SK-N-SH (cell line): ENCODE measurements at regions not wholly inside any gene's neighbourhood (a gene's known extent, or its start where the extent isn't known, plus 50 kb on each side); places are given as distances from the start of the nearest gene placed in this dataset.

Experiments used
- CTCF ChIP-seq: fragments of 200-600 bp; sonication (generic); IDR thresholded peaks from 2 replicates; pipeline ENCODE4 v1.6.1; 2017; ENCODE audit warnings: antibody characterized with exemption, mild to moderate bottlenecking, moderate library complexity
- EP300 ChIP-seq, 2 experiments: IDR thresholded peaks; 2 replicates each; pipeline versions ENCODE4 v1.4.0 to v1.6.1; 2012; ENCODE audit warnings: borderline replicate concordance in 1 of 2, low read depth in 1 of 2, low read length in 1 of 2
- IRF3 ChIP-seq: fragments of 150-350 bp; IDR thresholded peaks from 2 replicates; pipeline ENCODE4 v1.6.1; 2016; ENCODE audit warnings: mild to moderate bottlenecking, low read depth, low read length
- PBX3 ChIP-seq: IDR thresholded peaks from 2 replicates; pipeline ENCODE4; 2012
- RCOR1 ChIP-seq: fragments of 150-350 bp; IDR thresholded peaks from 2 replicates; pipeline ENCODE4 v1.6.1; 2017; ENCODE audit warnings: antibody characterized with exemption, low read length
- TAF1 ChIP-seq: IDR thresholded peaks from 2 replicates; pipeline ENCODE4 v1.6.1; 2012; ENCODE audit warnings: low read depth, mild to moderate bottlenecking, low read length, moderate library complexity, borderline replicate concordance
- USF1 ChIP-seq: IDR thresholded peaks from 2 replicates; pipeline ENCODE4 v1.4.0; 2012; ENCODE audit warnings: low read depth, borderline replicate concordance
- YY1 ChIP-seq: IDR thresholded peaks from 2 replicates; pipeline ENCODE4 v1.4.0; 2012; ENCODE audit warnings: low read depth, mild to moderate bottlenecking

GRCh38 chr3:178072391-178073305 is 463.6 kb upstream of the KCNMB2 start:
- no peak for TF ChIP-seq RCOR1
- no peak for TF ChIP-seq CTCF
- TF ChIP-seq EP300 (IDR thresholded peaks at IDR 0.05; ENCODE audit: borderline replicate concordance in 1 of 2, low read depth in 1 of 2, low read length in 1 of 2), result no peak
- TF ChIP-seq TAF1, result no peak
- no peak for TF ChIP-seq IRF3
- TF ChIP-seq PBX3, result no peak
- no peak for TF ChIP-seq YY1
- TF ChIP-seq USF1, result no peak
